NCI-H1930 (cell line): ENCODE measurements at regions not wholly inside any gene's neighbourhood (a gene's known extent, or its start where the extent isn't known, plus 50 kb on each side); places are given as distances from the start of the nearest gene placed in this dataset.
"Not testable (repeated sequence)": the region's sequence is repeated elsewhere in the genome, so short reads cannot be mapped to it uniquely, and the experiment has no call there.

Experiments
- DNase-seq, 2 experiments: peaks; one replicate each; lab custom pipeline; 2025; lab: John Stamatoyannopoulos, UW

GRCh38 chr15:38073178-38073946 lies 138.9 kb downstream of the TMCO5A start:
- DNase-seq = no peak

GRCh38 chr15:38074029-38074428 lies 139.6 kb downstream of the TMCO5A start:
- no peak for DNase-seq

- no peak for DNase-seq
Observed at GRCh38 chr15:38075466-38075865, 141.0 kb downstream of the TMCO5A start.

GRCh38 chr15:38076786-38077185 lies 142.3 kb downstream of the TMCO5A start:
- DNase-seq = no peak

- DNase-seq = no peak
Observed at GRCh38 chr15:38079236-38079635, 144.8 kb downstream of the TMCO5A start.

GRCh38 chr15:38080651-38081275 lies 146.3 kb downstream of the TMCO5A start:
- no peak for DNase-seq

- no peak for DNase-seq
Observed at GRCh38 chr15:38084289-38084688, 149.8 kb downstream of the TMCO5A start.

GRCh38 chr15:38085114-38085513 lies 150.7 kb downstream of the TMCO5A start:
- no peak for DNase-seq

- no peak for DNase-seq
Observed at GRCh38 chr15:38085931-38086568, 151.6 kb downstream of the TMCO5A start.

- no peak for DNase-seq
Observed at GRCh38 chr15:38086611-38087010, 152.2 kb downstream of the TMCO5A start.

- no peak for DNase-seq
Observed at GRCh38 chr15:38088971-38089370, 154.5 kb downstream of the TMCO5A start.

- DNase-seq = no peak
Observed at GRCh38 chr15:38090223-38090622, 155.8 kb downstream of the TMCO5A start.

- DNase-seq = no peak
Observed at GRCh38 chr15:38090678-38091077, 156.2 kb downstream of the TMCO5A start.

GRCh38 chr15:38091078-38091645 lies 156.7 kb downstream of the TMCO5A start:
- DNase-seq = no peak

- no peak for DNase-seq
Observed at GRCh38 chr15:38093931-38094330, 158.7 kb upstream of the SPRED1 start.

GRCh38 chr15:38102972-38103371 lies 149.7 kb upstream of the SPRED1 start:
- DNase-seq = no peak

GRCh38 chr15:38103564-38103963 lies 149.1 kb upstream of the SPRED1 start:
- no peak for DNase-seq

GRCh38 chr15:38111070-38111469 lies 141.6 kb upstream of the SPRED1 start:
- no peak for DNase-seq

- DNase-seq = no peak
Observed at GRCh38 chr15:38112406-38112805, 140.2 kb upstream of the SPRED1 start.

- no peak for DNase-seq
Observed at GRCh38 chr15:38115121-38115520, 137.5 kb upstream of the SPRED1 start.

- DNase-seq = no peak
Observed at GRCh38 chr15:38117781-38118180, 134.9 kb upstream of the SPRED1 start.

GRCh38 chr15:38119865-38120264 lies 132.8 kb upstream of the SPRED1 start:
- not testable (repeated sequence) for DNase-seq

GRCh38 chr15:38127306-38127771 lies 125.3 kb upstream of the SPRED1 start:
- no peak for DNase-seq
